Ascending aorta (tissue), 2 donors: ENCODE measurements at regions not wholly inside any gene's neighbourhood (a gene's known extent, or its start where the extent isn't known, plus 50 kb on each side); places are given as distances from the start of the nearest gene placed in this dataset.

Experiments used
- DNase-seq, 2 donors: peaks; one replicate each; pipeline ENCODE4 v3.0.0-alpha.2; 2019; ENCODE audit warnings: low spot score in 2 of 2
- H3K27ac ChIP-seq, 2 donors: fragments of 200-600 bp; sonication (generic); one replicate each; pipeline ENCODE4 v1.5.1; 2016 to 2017; ENCODE audit warnings: mild to moderate bottlenecking in 1 of 2
- H3K27me3 ChIP-seq: fragments of 200-600 bp; sonication (generic); one replicate; pipeline ENCODE4 v1.5.1; 2017
- H3K36me3 ChIP-seq, 2 donors: fragments of 200-600 bp; sonication (generic); one replicate each; pipeline ENCODE4 v1.5.1; 2016
- H3K4me1 ChIP-seq, 2 donors: fragments of 200-600 bp; sonication (generic); one replicate each; pipeline ENCODE4 v1.5.1; 2016 to 2017; ENCODE audit warnings: mild to moderate bottlenecking in 1 of 2
- H3K4me3 ChIP-seq, 2 donors: fragments of 200-600 bp; sonication (generic); one replicate each; pipeline ENCODE4 v1.5.1; 2016 to 2017; ENCODE audit warnings: mild to moderate bottlenecking in 1 of 2
- H3K9me3 ChIP-seq, 2 donors: fragments of 200-600 bp; sonication (generic); one replicate each; pipeline ENCODE4 v1.5.1; 2016
- CTCF ChIP-seq, 3 experiments: fragments of 200-600 bp in 2 of 3; fragments of 450-650 bp in 1 of 3; sonication (generic) in 2 of 3; IDR thresholded peaks; one replicate each; pipeline ENCODE4 v1.5.1; 2016 to 2019; ENCODE audit warnings: antibody characterized with exemption in 3 of 3, mild to moderate bottlenecking in 1 of 3, moderate library complexity in 1 of 3
- intact Hi-C: fragments of 100-400 bp; cut with DNase I; formaldehyde crosslinking; loops from one replicate; pipeline ENCODE4 v1.15.1; 2023

- Histone ChIP-seq H3K4me1 (no peaks in the 10 kb centered on the region), H3K27me3 (no peaks in the 10 kb centered on the region), H3K27ac (no peak overlapping the region), H3K9me3 (no peaks in the 10 kb centered on the region), H3K4me3 (no peak overlapping the region), H3K36me3 (no peaks in the 10 kb centered on the region)
- no peak for DNase-seq
- TF ChIP-seq CTCF (IDR thresholded peaks at IDR 0.05): no peak
- intact Hi-C loops: no loop called here
Measured at GRCh38 chr2:237030382-237030781, 55.3 kb upstream of the COPS8 start.

- Histone ChIP-seq H3K4me1 (no peaks in the 10 kb centered on the region), H3K36me3 (no peaks in the 10 kb centered on the region), H3K4me3 (no peak overlapping the region), H3K9me3 (no peaks in the 10 kb centered on the region), H3K27ac (no peak overlapping the region), H3K27me3 (no peaks in the 10 kb centered on the region)
- no peak for DNase-seq
- intact Hi-C loops: no loop called here
- TF ChIP-seq CTCF (IDR thresholded peaks at IDR 0.05): no peak
Measured at GRCh38 chr2:237033536-237034060, 52.1 kb upstream of the COPS8 start.

- Histone ChIP-seq H3K36me3 (no peaks in the 10 kb centered on the region), H3K27me3 (no peaks in the 10 kb centered on the region), H3K27ac (no peak overlapping the region), H3K4me1 (no peaks in the 10 kb centered on the region), H3K4me3 (no peak overlapping the region), H3K9me3 (no peaks in the 10 kb centered on the region)
- no peak for TF ChIP-seq CTCF (IDR thresholded peaks at IDR 0.05)
- DNase-seq: no peak
- intact Hi-C loops: no loop called here
Measured at GRCh38 chr2:237035781-237036475, 49.8 kb upstream of the COPS8 start.
